SKM-1 treated with dmso at 0.1 percent for 144 hours (cell line): ENCODE measurements at regions not wholly inside any gene's neighbourhood (a gene's known extent, or its start where the extent isn't known, plus 50 kb on each side); places are given as distances from the start of the nearest gene placed in this dataset.
"Not testable (repeated sequence)": the region's sequence is repeated elsewhere in the genome, so short reads cannot be mapped to it uniquely, and the experiment has no call there.

ENCODE experiments used
- DNase-seq: peaks from one replicate; lab custom pipeline; 2025; ENCODE audit not compliant: unreplicated experiment; lab: John Stamatoyannopoulos, UW

DNA sequence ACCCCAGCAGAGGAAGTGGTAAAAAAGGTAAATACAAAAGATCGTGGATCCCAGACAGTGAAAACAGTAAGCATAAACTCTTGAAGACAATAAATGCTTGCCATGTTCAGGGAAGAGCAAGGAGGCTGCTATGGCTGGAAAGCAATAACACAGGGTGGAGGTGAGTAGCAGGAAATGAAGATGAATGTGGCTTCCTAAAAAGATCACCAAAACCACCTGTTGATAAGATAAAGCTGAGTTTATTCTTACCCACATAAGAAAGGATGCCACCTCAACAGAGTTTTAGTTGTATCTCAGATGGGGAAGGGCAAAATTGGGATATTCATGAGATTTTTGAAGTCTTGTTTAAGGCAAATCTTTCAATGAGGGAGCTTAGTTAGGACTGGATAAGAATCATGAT lies 273.3 kb downstream of the MSX2 start:
- no peak for DNase-seq

DNA sequence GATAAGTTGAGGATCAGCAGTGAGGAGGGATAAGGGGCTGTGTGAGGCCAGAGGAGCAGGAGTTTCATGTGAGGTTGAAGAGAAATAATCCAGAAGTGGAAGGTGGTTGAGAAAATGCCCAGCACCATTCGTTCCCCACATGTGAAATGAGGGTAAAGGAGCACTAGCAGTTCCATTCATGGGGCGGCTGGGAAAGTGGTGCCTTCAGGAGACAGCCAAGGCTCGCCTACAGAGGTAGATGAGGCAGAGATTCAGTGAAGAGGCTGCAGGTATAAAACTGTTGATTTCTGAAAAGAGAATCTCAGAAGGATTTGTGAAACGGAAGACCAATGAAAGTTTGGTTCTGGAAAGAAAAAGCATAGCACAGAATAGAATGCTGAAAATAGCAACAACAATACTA lies 272.6 kb downstream of the MSX2 start:
- DNase-seq: no peak

- no peak for DNase-seq
Measured at GRCh38 chr5:174995827-174996226, 271.4 kb downstream of the MSX2 start.

GRCh38 chr5:174991847-174992246 lies 267.5 kb downstream of the MSX2 start:
- DNase-seq: no peak

- no peak for DNase-seq
Measured at GRCh38 chr5:174990909-174991308, 266.5 kb downstream of the MSX2 start.

DNA sequence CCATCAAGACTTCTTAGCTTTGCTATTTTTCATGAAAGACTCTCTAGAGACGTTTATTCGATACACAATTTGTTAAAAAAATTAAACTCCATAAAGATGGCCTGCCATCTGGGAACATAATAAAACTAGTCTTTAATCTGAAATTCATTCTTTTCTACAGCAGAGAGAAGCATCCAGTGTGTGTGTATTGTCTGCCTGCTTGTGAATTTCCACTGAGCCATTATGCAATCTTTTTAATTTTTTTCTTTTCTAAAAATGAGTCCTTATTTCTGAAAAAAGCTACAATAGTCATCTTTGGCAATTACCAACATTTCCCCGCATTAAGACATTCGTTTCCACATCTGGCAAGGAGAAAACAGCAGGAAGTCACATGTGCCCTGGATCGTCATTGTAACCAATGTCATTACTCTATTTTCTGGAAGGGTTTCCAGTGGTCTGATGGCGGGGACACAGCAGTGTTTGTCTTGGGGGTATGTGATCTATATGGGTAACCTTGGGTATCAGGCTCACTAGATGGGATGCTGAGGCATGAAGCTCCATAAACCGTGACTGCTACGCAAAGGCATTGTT lies 263.1 kb downstream of the MSX2 start:
- DNase-seq: no peak

- DNase-seq: no peak
Measured at GRCh38 chr5:174984863-174985262, 260.5 kb downstream of the MSX2 start.

GRCh38 chr5:174982485-174982884 lies 258.1 kb downstream of the MSX2 start:
- no peak for DNase-seq

DNA sequence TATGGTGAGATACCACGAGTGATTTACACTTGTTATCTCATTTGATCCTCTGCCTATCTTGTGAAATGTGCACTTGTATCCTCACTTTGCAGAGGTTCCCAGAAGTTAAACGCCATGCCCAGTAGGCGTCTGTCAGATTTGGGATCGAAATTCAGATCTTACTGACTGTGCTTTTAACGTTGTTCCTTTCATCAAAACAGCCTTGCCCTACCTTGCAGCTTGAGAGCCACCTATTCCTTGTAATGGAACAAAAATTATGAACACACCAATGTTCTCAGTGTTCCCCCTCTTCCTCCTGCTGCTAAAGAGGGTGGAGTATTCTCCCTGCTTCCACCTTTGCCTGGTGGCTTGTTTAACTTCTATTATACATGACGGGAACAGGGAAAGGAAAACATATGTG lies 257.0 kb downstream of the MSX2 start:
- DNase-seq: no peak

GRCh38 chr5:174980952-174981351 lies 256.6 kb downstream of the MSX2 start:
- DNase-seq: no peak

DNA sequence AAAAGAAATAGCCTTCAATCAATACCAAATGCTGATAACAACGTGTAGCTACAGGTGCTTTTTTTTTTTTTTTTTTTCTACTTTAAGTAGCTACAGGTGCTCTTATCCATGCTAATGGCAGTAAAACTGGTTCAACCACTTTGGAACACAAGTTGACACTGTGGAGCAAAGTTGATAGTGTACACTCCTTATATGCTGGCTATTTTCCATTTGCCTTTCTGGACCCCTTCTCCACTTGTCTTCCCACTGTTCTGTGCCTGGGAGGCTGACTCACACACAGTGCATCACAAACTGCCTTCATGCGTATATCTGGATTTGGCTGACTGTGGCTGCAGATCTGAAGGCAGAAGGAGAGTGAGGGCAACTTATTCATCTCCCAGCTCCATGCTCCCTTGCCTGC lies 247.9 kb downstream of the MSX2 start:
- no peak for DNase-seq

DNA sequence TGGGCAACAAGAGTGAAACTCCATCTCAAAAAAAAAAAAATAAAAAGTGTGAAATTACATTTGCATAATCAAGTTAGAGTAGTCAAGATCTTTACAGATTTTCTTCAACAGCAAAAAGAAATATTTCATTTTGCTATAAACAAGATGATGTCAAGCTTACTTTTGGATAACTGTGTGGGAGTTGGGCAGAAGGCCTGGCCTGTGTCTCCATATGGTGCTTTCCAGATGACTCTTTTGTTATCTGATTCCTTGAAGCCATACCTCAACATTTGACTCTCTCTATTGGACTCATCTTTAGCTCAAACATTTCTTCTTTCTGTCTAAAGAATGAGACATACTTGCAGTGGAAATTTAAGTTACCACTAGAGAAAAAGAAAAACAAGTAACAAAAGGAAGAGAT lies 246.8 kb downstream of the MSX2 start:
- no peak for DNase-seq

- DNase-seq: no peak
Measured at GRCh38 chr5:174970502-174970901, 246.1 kb downstream of the MSX2 start.

GRCh38 chr5:174953871-174954270 lies 229.5 kb downstream of the MSX2 start:
- no peak for DNase-seq

GRCh38 chr5:174951151-174951780 lies 226.9 kb downstream of the MSX2 start:
- peak; percentile 53 for DNase-seq

GRCh38 chr5:174947548-174947947 lies 223.2 kb downstream of the MSX2 start:
- no peak for DNase-seq

GRCh38 chr5:174945853-174946252 lies 221.5 kb downstream of the MSX2 start:
- DNase-seq: no peak

- DNase-seq: peak; percentile 33
Measured at GRCh38 chr5:174943785-174944184, 219.4 kb downstream of the MSX2 start.

DNA sequence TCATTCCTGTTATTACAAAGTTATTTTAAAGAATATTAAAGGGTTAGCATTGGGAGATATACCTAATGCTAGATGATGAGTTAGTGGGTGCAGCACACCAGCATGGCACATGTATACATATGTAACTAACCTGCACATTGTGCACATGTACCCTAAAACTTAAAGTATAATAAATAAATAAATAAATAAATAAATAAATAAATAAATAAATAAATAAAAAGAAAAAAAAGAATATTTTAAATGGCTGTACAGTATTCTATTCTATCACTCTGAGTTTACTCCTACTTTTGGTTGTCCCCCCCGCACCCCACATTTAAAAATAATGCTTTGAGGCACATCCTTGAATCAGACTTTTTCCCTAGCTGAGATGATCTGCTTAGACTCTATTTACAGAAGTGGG lies 218.6 kb downstream of the MSX2 start:
- not testable (repeated sequence) for DNase-seq

DNA sequence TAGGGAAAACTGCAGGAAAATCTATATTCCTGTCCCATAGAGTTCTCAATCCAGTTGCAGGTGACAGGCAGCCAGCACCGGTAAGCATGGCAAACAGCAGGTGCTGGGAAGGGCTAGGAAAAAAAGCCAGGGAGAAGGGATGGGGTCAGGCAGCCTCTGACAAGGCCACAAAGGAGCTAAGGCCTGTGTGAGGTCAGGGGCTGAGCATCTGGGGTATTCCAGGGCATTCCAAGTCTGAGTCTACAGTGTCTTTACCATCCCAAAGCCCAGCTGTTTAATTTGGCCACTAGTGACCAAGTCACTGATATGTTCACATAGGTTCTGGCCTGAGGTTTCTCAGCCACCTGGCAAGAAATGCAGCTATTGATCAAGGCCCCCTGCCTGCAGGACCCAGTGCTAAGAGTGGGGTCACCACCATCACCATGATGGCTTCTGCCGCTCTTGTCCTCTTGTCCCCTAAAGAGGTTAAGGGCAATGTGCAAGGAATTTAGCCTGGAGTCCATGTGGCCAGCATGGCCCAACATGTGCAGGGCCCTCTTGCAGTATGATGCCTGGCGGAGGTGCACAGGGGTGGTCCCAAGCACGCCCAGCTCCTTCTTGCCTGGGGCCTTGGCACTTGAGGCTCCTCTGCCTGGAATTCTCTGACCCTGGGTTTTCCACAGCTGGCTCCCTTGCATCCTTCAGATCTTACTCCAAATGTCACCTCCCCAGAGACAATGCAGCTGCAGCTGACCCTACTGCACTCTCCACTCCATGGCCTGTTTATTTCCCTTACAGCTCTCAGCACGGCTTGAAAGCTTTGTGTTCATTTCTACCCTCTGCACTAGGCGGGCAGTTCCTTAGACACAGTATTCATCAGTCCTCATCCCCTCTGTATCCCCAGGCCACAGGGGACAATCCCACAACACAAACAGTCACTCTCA lies 213.1 kb downstream of the MSX2 start:
- DNase-seq: no peak

DNA sequence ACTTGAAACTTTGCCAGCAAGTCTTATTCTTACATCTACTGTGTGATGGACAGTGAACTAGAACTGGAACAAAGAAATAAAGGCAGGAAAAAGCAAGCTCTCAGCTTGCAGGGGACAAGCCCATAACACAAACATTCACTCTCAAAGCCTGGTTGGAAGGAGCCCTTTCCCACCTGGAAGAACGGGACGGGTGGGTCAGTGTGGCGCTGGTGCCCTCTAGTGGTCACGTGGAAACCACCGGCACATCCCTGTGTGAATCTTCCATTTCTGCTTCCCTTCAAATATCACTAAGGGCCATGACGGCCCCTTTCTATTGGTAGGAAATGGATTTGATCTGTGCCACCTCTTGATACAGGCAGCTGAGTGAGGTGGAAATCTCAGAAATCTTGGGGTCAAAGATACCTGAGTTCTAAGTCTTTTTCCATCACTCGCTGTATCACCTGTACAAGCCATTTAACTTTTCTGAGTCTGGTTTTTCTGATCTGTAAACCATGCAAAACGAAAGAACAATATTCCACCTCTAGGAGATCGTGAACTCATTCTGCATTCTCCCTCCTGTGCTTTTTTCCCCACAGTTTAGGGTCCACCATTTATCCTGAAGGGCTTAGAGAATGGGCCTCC lies 211.6 kb downstream of the MSX2 start:
- peak; percentile 24 for DNase-seq

DNA sequence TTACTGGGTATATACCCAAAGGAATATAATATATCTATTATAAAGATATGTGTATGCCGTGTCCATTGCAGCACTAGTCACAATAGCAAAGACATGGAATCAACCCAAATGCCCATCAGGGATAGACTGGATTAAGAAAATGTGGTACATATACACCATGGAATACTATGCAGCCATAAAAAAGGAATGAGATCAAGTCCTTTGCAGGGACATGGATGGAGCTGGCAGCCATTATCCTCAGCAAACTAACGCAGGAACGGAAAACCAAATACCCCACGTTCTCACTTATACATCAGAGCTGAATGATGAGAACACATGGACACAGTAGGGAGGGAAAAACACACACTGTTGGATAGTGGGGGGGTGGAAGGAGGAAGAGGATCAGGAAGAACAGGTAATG lies 206.7 kb downstream of the MSX2 start:
- DNase-seq: not testable (repeated sequence)
